Ascending aorta (tissue), 2 donors: ENCODE measurements at regions not wholly inside any gene's neighbourhood (a gene's known extent, or its start where the extent isn't known, plus 50 kb on each side); places are given as distances from the start of the nearest gene placed in this dataset.

Experiments
- DNase-seq, 2 donors: peaks; one replicate each; pipeline ENCODE4 v3.0.0-alpha.2; 2019; ENCODE audit warnings: low spot score in 2 of 2
- H3K27ac ChIP-seq, 2 donors: fragments of 200-600 bp; sonication (generic); one replicate each; pipeline ENCODE4 v1.5.1; 2016 to 2017; ENCODE audit warnings: mild to moderate bottlenecking in 1 of 2
- H3K27me3 ChIP-seq: fragments of 200-600 bp; sonication (generic); one replicate; pipeline ENCODE4 v1.5.1; 2017
- H3K36me3 ChIP-seq, 2 donors: fragments of 200-600 bp; sonication (generic); one replicate each; pipeline ENCODE4 v1.5.1; 2016
- H3K4me1 ChIP-seq, 2 donors: fragments of 200-600 bp; sonication (generic); one replicate each; pipeline ENCODE4 v1.5.1; 2016 to 2017; ENCODE audit warnings: mild to moderate bottlenecking in 1 of 2
- H3K4me3 ChIP-seq, 2 donors: fragments of 200-600 bp; sonication (generic); one replicate each; pipeline ENCODE4 v1.5.1; 2016 to 2017; ENCODE audit warnings: mild to moderate bottlenecking in 1 of 2
- H3K9me3 ChIP-seq, 2 donors: fragments of 200-600 bp; sonication (generic); one replicate each; pipeline ENCODE4 v1.5.1; 2016
- CTCF ChIP-seq, 3 experiments: fragments of 200-600 bp in 2 of 3; fragments of 450-650 bp in 1 of 3; sonication (generic) in 2 of 3; IDR thresholded peaks; one replicate each; pipeline ENCODE4 v1.5.1; 2016 to 2019; ENCODE audit warnings: antibody characterized with exemption in 3 of 3, mild to moderate bottlenecking in 1 of 3, moderate library complexity in 1 of 3
- intact Hi-C: fragments of 100-400 bp; cut with DNase I; formaldehyde crosslinking; loops from one replicate; pipeline ENCODE4 v1.15.1; 2023

- TF ChIP-seq CTCF (IDR thresholded peaks at IDR 0.05): no peak
- no peak overlapping the region for H3K27ac ChIP-seq
- H3K27me3 ChIP-seq: no peaks in the 10 kb centered on the region
- no peak for DNase-seq
- H3K4me1 ChIP-seq: no peaks in the 10 kb centered on the region
- no peak overlapping the region for H3K4me3 ChIP-seq
- H3K9me3 ChIP-seq: no peaks in the 10 kb centered on the region
- H3K36me3 ChIP-seq: no peaks in the 10 kb centered on the region
- intact Hi-C loops: no loop called here
These were observed 174.5 kb upstream of the ZEB2 start for GRCh38 chr2:144694456-144694855.

- no peak for TF ChIP-seq CTCF (IDR thresholded peaks at IDR 0.05)
- no peak overlapping the region for H3K4me3 ChIP-seq
- no peaks in the 10 kb centered on the region for H3K4me1 ChIP-seq
- H3K36me3 ChIP-seq: no peaks in the 10 kb centered on the region
- intact Hi-C loops: no loop called here
- H3K27me3 ChIP-seq: no peaks in the 10 kb centered on the region
- H3K9me3 ChIP-seq: no peaks in the 10 kb centered on the region
- DNase-seq: no peak
- H3K27ac ChIP-seq: no peak overlapping the region
These were observed 173.3 kb upstream of the ZEB2 start for GRCh38 chr2:144693179-144693578.

- H3K9me3 ChIP-seq: no peaks in the 10 kb centered on the region
- H3K27me3 ChIP-seq: no peaks in the 10 kb centered on the region
- DNase-seq: no peak
- intact Hi-C loops: no loop called here
- H3K27ac ChIP-seq: no peak overlapping the region
- H3K4me3 ChIP-seq: peak overlapping the region in 1 of 2 donors; percentile 26
- H3K4me1 ChIP-seq: no peaks in the 10 kb centered on the region
- H3K36me3 ChIP-seq: no peaks in the 10 kb centered on the region
- no peak for TF ChIP-seq CTCF (IDR thresholded peaks at IDR 0.05)
These were observed 172.7 kb upstream of the ZEB2 start for GRCh38 chr2:144692661-144693060.

GRCh38 chr2:144690771-144691170 lies 170.9 kb upstream of the ZEB2 start:
- no peak overlapping the region for H3K4me3 ChIP-seq
- DNase-seq: no peak
- H3K27ac ChIP-seq: no peak overlapping the region
- H3K36me3 ChIP-seq: no peaks in the 10 kb centered on the region
- intact Hi-C loops: no loop called here
- TF ChIP-seq CTCF (IDR thresholded peaks at IDR 0.05): no peak
- H3K27me3 ChIP-seq: no peaks in the 10 kb centered on the region
- H3K9me3 ChIP-seq: no peaks in the 10 kb centered on the region
- H3K4me1 ChIP-seq: no peaks in the 10 kb centered on the region

GRCh38 chr2:144686518-144687215 lies 166.7 kb upstream of the ZEB2 start:
- H3K4me1 ChIP-seq: no peaks in the 10 kb centered on the region
- no peaks in the 10 kb centered on the region for H3K36me3 ChIP-seq
- H3K4me3 ChIP-seq: no peak overlapping the region
- no peak for TF ChIP-seq CTCF (IDR thresholded peaks at IDR 0.05)
- no peaks in the 10 kb centered on the region for H3K9me3 ChIP-seq
- DNase-seq: no peak
- intact Hi-C loops: no loop called here
- no peaks in the 10 kb centered on the region for H3K27me3 ChIP-seq
- H3K27ac ChIP-seq: no peak overlapping the region

GRCh38 chr2:144683966-144684365 lies 164.0 kb upstream of the ZEB2 start:
- Histone ChIP-seq H3K27me3 (no peaks in the 10 kb centered on the region), H3K27ac (no peak overlapping the region), H3K9me3 (no peaks in the 10 kb centered on the region), H3K36me3 (no peaks in the 10 kb centered on the region), H3K4me1 (no peaks in the 10 kb centered on the region), H3K4me3 (no peak overlapping the region)
- intact Hi-C loops: no loop called here
- no peak for TF ChIP-seq CTCF (IDR thresholded peaks at IDR 0.05)
- no peak for DNase-seq
